MM.1S (cell line): ENCODE measurements at regions not wholly inside any gene's neighbourhood (a gene's known extent, or its start where the extent isn't known, plus 50 kb on each side); places are given as distances from the start of the nearest gene placed in this dataset.

ENCODE experiments used
- DNase-seq: peaks from one replicate; pipeline ENCODE4 v3.0.0-alpha.2; 2015
- H2AFZ ChIP-seq: fragments of 300-600 bp; sonication (generic); 2 replicates; pipeline ENCODE4 v1.6.0; 2016; ENCODE audit warnings: antibody characterized with exemption, low read length
- H3F3A ChIP-seq: fragments of 300-600 bp; sonication (generic); 2 replicates; pipeline ENCODE4 v1.6.1; 2016; ENCODE audit warnings: mild to moderate bottlenecking, antibody characterized with exemption, low read length, moderate library complexity, mixed read lengths; ENCODE audit not compliant: insufficient read depth
- H3K27ac ChIP-seq: fragments of 300-600 bp; sonication (generic); 2 replicates; pipeline ENCODE4 v1.5.1; 2016; ENCODE audit warnings: mild to moderate bottlenecking, low read length
- H3K27me3 ChIP-seq: fragments of 300-600 bp; sonication (generic); replicated peaks from 2 replicates; pipeline ENCODE4 v1.6.0; 2016; ENCODE audit warnings: low read length; ENCODE audit not compliant: insufficient read depth
- H3K36me3 ChIP-seq: fragments of 300-600 bp; sonication (generic); replicated peaks from 2 replicates; pipeline ENCODE4 v1.6.1; 2016; ENCODE audit warnings: mild to moderate bottlenecking, low read length, mixed read lengths; ENCODE audit not compliant: insufficient read depth
- H3K4me1 ChIP-seq: fragments of 300-600 bp; sonication (generic); 2 replicates; pipeline ENCODE4 v1.6.1; 2016; ENCODE audit warnings: low read length, mixed read lengths
- H3K4me2 ChIP-seq: fragments of 300-600 bp; sonication (generic); 2 replicates; pipeline ENCODE4 v1.6.0; 2016; ENCODE audit warnings: low read depth, low read length
- H3K4me3 ChIP-seq: fragments of 300-600 bp; sonication (generic); 2 replicates; pipeline ENCODE4 v1.5.1; 2016; ENCODE audit warnings: low read length, mixed read lengths
- H3K79me2 ChIP-seq: fragments of 300-600 bp; sonication (generic); 2 replicates; pipeline ENCODE4 v1.6.1; 2016; ENCODE audit warnings: mixed run types, low read length, mixed read lengths
- H3K9ac ChIP-seq: fragments of 300-600 bp; sonication (generic); 2 replicates; pipeline ENCODE4 v1.6.1; 2016; ENCODE audit warnings: low read length, mixed read lengths
- H3K9me2 ChIP-seq: fragments of 300-600 bp; sonication (generic); replicated peaks from 2 replicates; pipeline ENCODE4 v1.6.1; 2016; ENCODE audit warnings: mild to moderate bottlenecking, low read length, mixed read lengths; ENCODE audit not compliant: insufficient read depth
- H3K9me3 ChIP-seq: fragments of 300-600 bp; sonication (generic); replicated peaks from 2 replicates; pipeline ENCODE4 v1.6.1; 2016; ENCODE audit warnings: mild to moderate bottlenecking, low read length, mixed read lengths; ENCODE audit not compliant: insufficient read depth
- H4K20me1 ChIP-seq: fragments of 300-600 bp; sonication (generic); 2 replicates; pipeline ENCODE4 v1.6.1; 2016; ENCODE audit warnings: mild to moderate bottlenecking, low read length, moderate library complexity, mixed read lengths; ENCODE audit not compliant: insufficient read depth
- EZH2 ChIP-seq: fragments of 300-600 bp; sonication (generic); optimal IDR thresholded peaks from 2 replicates; pipeline ENCODE3; 2017; ENCODE audit warnings: low read depth, mild to moderate bottlenecking, antibody characterized with exemption, low read length, mixed read lengths
- EZH2phosphoT487 ChIP-seq: fragments of 300-600 bp; sonication (generic); IDR thresholded peaks from 2 replicates; pipeline ENCODE4 v1.6.1; 2018; ENCODE audit warnings: antibody characterized with exemption, low read length
- TF ChIP-seq, protein P1 (sequence below): fragments of 300-600 bp; sonication (generic); IDR thresholded peaks from 2 replicates; pipeline ENCODE4 v1.5.1; 2016; ENCODE audit warnings: antibody characterized with exemption, low read length, mixed read lengths

GRCh38 chr4:161317000-161317399 lies 846.8 kb downstream of the FSTL5 start:
- Histone ChIP-seq H3K27me3 (no peaks in the 10 kb centered on the region), H3K79me2 (no peaks in the 10 kb centered on the region), H3K9ac (no peak overlapping the region), H3K9me3 (no peaks in the 10 kb centered on the region), H3F3A (no peaks in the 10 kb centered on the region), H3K4me3 (no peak overlapping the region), H3K4me2 (no peak overlapping the region), H3K27ac (no peak overlapping the region), H3K4me1 (no peaks in the 10 kb centered on the region), H2AFZ (no peak overlapping the region), H4K20me1 (no peaks in the 10 kb centered on the region), H3K36me3 (no peaks in the 10 kb centered on the region), H3K9me2 (no peaks in the 10 kb centered on the region)
- DNase-seq = no peak
- no peak for TF ChIP-seq EZH2phosphoT487
- TF ChIP-seq, protein P1, sequence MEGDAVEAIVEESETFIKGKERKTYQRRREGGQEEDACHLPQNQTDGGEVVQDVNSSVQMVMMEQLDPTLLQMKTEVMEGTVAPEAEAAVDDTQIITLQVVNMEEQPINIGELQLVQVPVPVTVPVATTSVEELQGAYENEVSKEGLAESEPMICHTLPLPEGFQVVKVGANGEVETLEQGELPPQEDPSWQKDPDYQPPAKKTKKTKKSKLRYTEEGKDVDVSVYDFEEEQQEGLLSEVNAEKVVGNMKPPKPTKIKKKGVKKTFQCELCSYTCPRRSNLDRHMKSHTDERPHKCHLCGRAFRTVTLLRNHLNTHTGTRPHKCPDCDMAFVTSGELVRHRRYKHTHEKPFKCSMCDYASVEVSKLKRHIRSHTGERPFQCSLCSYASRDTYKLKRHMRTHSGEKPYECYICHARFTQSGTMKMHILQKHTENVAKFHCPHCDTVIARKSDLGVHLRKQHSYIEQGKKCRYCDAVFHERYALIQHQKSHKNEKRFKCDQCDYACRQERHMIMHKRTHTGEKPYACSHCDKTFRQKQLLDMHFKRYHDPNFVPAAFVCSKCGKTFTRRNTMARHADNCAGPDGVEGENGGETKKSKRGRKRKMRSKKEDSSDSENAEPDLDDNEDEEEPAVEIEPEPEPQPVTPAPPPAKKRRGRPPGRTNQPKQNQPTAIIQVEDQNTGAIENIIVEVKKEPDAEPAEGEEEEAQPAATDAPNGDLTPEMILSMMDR = no peak
- TF ChIP-seq EZH2 = no peak

DNA sequence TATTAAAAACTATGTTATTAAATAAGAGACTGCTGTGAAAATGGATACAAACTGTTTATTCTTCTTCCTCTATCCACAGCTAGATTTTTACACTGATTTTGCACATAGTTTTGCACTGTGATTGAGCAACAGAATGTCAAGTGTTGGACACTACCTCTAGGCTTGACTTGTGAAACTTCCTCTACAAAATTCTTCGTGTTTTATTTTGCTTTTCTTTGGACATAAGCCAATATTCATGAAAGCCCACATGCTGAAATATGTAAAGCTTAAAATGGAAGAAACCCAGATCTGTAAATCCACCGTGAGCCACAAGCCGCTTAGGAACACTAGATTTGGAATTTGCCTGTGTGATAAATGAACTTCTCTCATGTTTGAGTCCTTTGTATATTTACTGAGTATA lies 849.4 kb downstream of the FSTL5 start:
- no peak for DNase-seq
- no peaks in the 10 kb centered on the region for H3K9me2 ChIP-seq
- H3K36me3 ChIP-seq = no peaks in the 10 kb centered on the region
- H3K4me2 ChIP-seq = no peak overlapping the region
- H3F3A ChIP-seq = 0 out of 2 replicates have a peak, but pooled peaks cover 2% of the 10 kb centered on the region
- no peaks in the 10 kb centered on the region for H3K79me2 ChIP-seq
- no peaks in the 10 kb centered on the region for H4K20me1 ChIP-seq
- no peak overlapping the region for H2AFZ ChIP-seq
- H3K4me1 ChIP-seq = no peaks in the 10 kb centered on the region
- no peak overlapping the region for H3K4me3 ChIP-seq
- H3K27ac ChIP-seq = no peak overlapping the region
- TF ChIP-seq, protein P1 = no peak
- no peak for TF ChIP-seq EZH2phosphoT487
- no peak for TF ChIP-seq EZH2
- no peak overlapping the region for H3K9ac ChIP-seq
- no peaks in the 10 kb centered on the region for H3K9me3 ChIP-seq
- no peaks in the 10 kb centered on the region for H3K27me3 ChIP-seq

DNA sequence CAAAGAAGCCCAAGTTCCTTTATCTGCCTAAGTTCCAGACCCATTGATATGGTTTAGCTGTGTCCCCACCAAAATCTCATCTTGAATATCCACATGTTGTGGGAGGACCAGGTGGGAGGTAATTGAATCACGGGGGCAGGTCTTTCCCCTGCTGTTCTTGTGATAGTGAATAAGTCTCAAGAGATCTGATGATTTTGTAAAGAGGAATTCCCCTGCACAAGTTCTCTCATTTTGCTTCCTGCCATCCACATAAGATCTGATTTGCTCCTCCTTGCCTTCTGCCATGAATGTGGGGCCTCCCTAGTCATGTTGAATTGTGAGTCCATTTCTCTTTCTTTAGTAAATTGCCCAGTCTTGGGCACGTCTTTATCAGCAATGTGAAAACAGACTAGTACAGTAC lies 860.2 kb downstream of the FSTL5 start:
- no peak overlapping the region for H3K27ac ChIP-seq
- no peak overlapping the region for H3K9ac ChIP-seq
- no peaks in the 10 kb centered on the region for H4K20me1 ChIP-seq
- no peaks in the 10 kb centered on the region for H3K36me3 ChIP-seq
- no peaks in the 10 kb centered on the region for H3K79me2 ChIP-seq
- H3K9me3 ChIP-seq = no peaks in the 10 kb centered on the region
- H3K9me2 ChIP-seq = no peaks in the 10 kb centered on the region
- H3F3A ChIP-seq = no peaks in the 10 kb centered on the region
- 0 out of 2 replicates have a peak, but pooled peaks cover 4% of the 10 kb centered on the region for H3K4me1 ChIP-seq
- H3K4me2 ChIP-seq = no peak overlapping the region
- no peak overlapping the region for H3K4me3 ChIP-seq
- H3K27me3 ChIP-seq = no peaks in the 10 kb centered on the region
- no peak overlapping the region for H2AFZ ChIP-seq
- no peak for DNase-seq
- no peak for TF ChIP-seq EZH2
- no peak for TF ChIP-seq EZH2phosphoT487
- TF ChIP-seq, protein P1 = no peak
